ENCODE measurements at regions not wholly inside any gene's neighbourhood (a gene's known extent, or its start where the extent isn't known, plus 50 kb on each side); places are given as distances from the start of the nearest gene placed in this dataset.

- Histone ChIP-seq H3K4me1 (replicated peaks in 1 of 2; ENCODE audit: control insufficient read depth in 2 of 2, insufficient read depth in 2 of 2, low read length in 2 of 2) (no peaks in the 10 kb centered on the region), H3K27ac (ENCODE audit: extremely low read depth, low read depth, low read length) (no peak overlapping the region), H3K9ac (ENCODE audit: insufficient read depth in 1 of 2, low read depth in 2 of 2, low read length in 2 of 2) (no peak overlapping the region), H3K9me1 (ENCODE audit: control insufficient read depth, insufficient read depth, low read length) (no peaks in the 10 kb centered on the region), H3K27me3 (ENCODE audit: control insufficient read depth in 2 of 2, insufficient read depth in 2 of 2, low read length in 2 of 2) (no peaks in the 10 kb centered on the region), H2AFZ (ENCODE audit: low read depth, low read length) (no peak overlapping the region), H3K9me3 (replicated peaks; ENCODE audit: control insufficient read depth, insufficient read depth, low read depth, low read length) (no peaks in the 10 kb centered on the region), H4K20me1 (replicated peaks; ENCODE audit: control insufficient read depth, insufficient read depth, low read length) (no peaks in the 10 kb centered on the region), H3K36me3 (ENCODE audit: control insufficient read depth, insufficient read depth, low read length) (no peaks in the 10 kb centered on the region), H3K4me3 (no peak overlapping the region), H3K4me2 (ENCODE audit: insufficient read depth, low read length) (no peak overlapping the region), H3K79me2 (ENCODE audit: control insufficient read depth, insufficient read depth, low read length) (no peaks in the 10 kb centered on the region)
- DNase-seq (ENCODE audit: extremely low read depth in 1 of 4, low spot score in 3 of 4) (no peak), ATAC-seq (no peak), FAIRE-seq (no peak)
- WGBS (ENCODE audit: insufficient coverage, low coverage, missing lambda C conversion rate), result 0% methylated on average over 2 of the region's 2 CpGs
- BruUV-seq (replicated peaks), result no TSS peak
- ChIA-PET CTCF (ENCODE audit: low intra/inter-chr PET ratio) (no interaction called here), POLR2A (no interaction called here)
- no peak for TF ChIP-seq TAF15 (IDR thresholded peaks at IDR 0.05; ENCODE audit: low read depth, low read length)
- TF ChIP-seq ZNF431 (CRISPR knock-in tag; IDR thresholded peaks at IDR 0.05), result peak; percentile 81
- intact Hi-C loops (cut with micrococcal nuclease) (no loop called here), in situ Hi-C loops (cut with MboI) (no loop called here)
These were observed 112.7 kb upstream of the HDDC2 start for GRCh38 chr6:125414507-125414906.

- no peak for TF ChIP-seq JUNB (CRISPR knock-in tag; conservative IDR thresholded peaks at IDR 0.05)
- no peak for TF ChIP-seq NFYB (IDR thresholded peaks at IDR 0.05; ENCODE audit: extremely low read depth, insufficient read length)
- no peak for TF ChIP-seq ELF1 (tag; IDR thresholded peaks at IDR 0.05)
- no peak for TF ChIP-seq RBM22 (IDR thresholded peaks at IDR 0.05; ENCODE audit: low read depth, low read length, poor library complexity, severe bottlenecking)
- TF ChIP-seq ZBTB2 (IDR thresholded peaks at IDR 0.05), result no peak
- no peak for TF ChIP-seq SFPQ (IDR thresholded peaks at IDR 0.05; ENCODE audit: low read depth, low read length)
- no peak for TF ChIP-seq MED1 (CRISPR knock-in tag; IDR thresholded peaks at IDR 0.05; ENCODE audit: borderline replicate concordance)
- TF ChIP-seq ZNF282 (CRISPR knock-in tag; IDR thresholded peaks at IDR 0.05), result no peak
- TF ChIP-seq BHLHE40 (IDR thresholded peaks at IDR 0.05; ENCODE audit: low read length), result no peak
- ChIA-PET CTCF (ENCODE audit: low intra/inter-chr PET ratio) (no interaction called here), POLR2A (interaction anchor here (0.7 kb wide), 1 partner anchor 327 kb away, joined by 3 read pairs; no protein-coding TSS in a partner anchor)
- no peak for DNase-seq (ENCODE audit: extremely low read depth in 1 of 4, low spot score in 3 of 4)
- Histone ChIP-seq H4K20me1 (replicated peaks; ENCODE audit: control insufficient read depth, insufficient read depth, low read length) (no peaks in the 10 kb centered on the region), H3K4me3 (no peak overlapping the region), H3K79me2 (ENCODE audit: control insufficient read depth, insufficient read depth, low read length) (no peaks in the 10 kb centered on the region), H3K27me3 (ENCODE audit: control insufficient read depth in 2 of 2, insufficient read depth in 2 of 2, low read length in 2 of 2) (no peaks in the 10 kb centered on the region), H3K27ac (ENCODE audit: extremely low read depth, low read depth, low read length) (no peak overlapping the region), H3K9me1 (ENCODE audit: control insufficient read depth, insufficient read depth, low read length) (no peaks in the 10 kb centered on the region), H3K4me1 (replicated peaks in 1 of 2; ENCODE audit: control insufficient read depth in 2 of 2, insufficient read depth in 2 of 2, low read length in 2 of 2) (no peaks in the 10 kb centered on the region), H2AFZ (ENCODE audit: low read depth, low read length) (no peak overlapping the region), H3K36me3 (ENCODE audit: control insufficient read depth, insufficient read depth, low read length) (no peaks in the 10 kb centered on the region), H3K9ac (ENCODE audit: insufficient read depth in 1 of 2, low read depth in 2 of 2, low read length in 2 of 2) (no peak overlapping the region), H3K9me3 (replicated peaks; ENCODE audit: control insufficient read depth, insufficient read depth, low read depth, low read length) (no peaks in the 10 kb centered on the region), H3K4me2 (ENCODE audit: insufficient read depth, low read length) (no peak overlapping the region)
- no peak for FAIRE-seq
- in situ Hi-C loops (cut with MboI), result no loop called here
- WGBS (ENCODE audit: insufficient coverage, low coverage, missing lambda C conversion rate), result 0% methylated on average over 1 of the region's 1 CpG
- BruUV-seq (replicated peaks), result no TSS peak
- intact Hi-C loops (cut with micrococcal nuclease), result no loop called here
- ATAC-seq, result no peak
These were observed 114.1 kb upstream of the HDDC2 start for GRCh38 chr6:125415913-125416312.
